ENCODE measurements at regions not wholly inside any gene's neighbourhood (a gene's known extent, or its start where the extent isn't known, plus 50 kb on each side); places are given as distances from the start of the nearest gene placed in this dataset.

- no peaks in the 10 kb centered on the region for H3K36me3 Mint-ChIP-seq
- no peaks in the 10 kb centered on the region for H3K4me1 Mint-ChIP-seq
Measured at GRCh38 chr5:3041001-3041400, 289.5 kb upstream of the IRX2 start.

GRCh38 chr5:3036041-3036788 is 284.7 kb upstream of the IRX2 start:
- no peaks in the 10 kb centered on the region for H3K4me1 Mint-ChIP-seq
- H3K27me3 Mint-ChIP-seq: no peaks in the 10 kb centered on the region
- H3K27ac Mint-ChIP-seq: no peak overlapping the region
- no peak for ATAC-seq (replicated peaks)
- no peak overlapping the region for H3K4me3 Mint-ChIP-seq
- peaks cover 6 to 11% of the 10 kb centered on the region in 2 donors for H3K9me3 Mint-ChIP-seq
- no peaks in the 10 kb centered on the region for H3K36me3 Mint-ChIP-seq
- no peak for DNase-seq

More at GRCh38 chr5:3041001-3041400, 289.5 kb upstream of the IRX2 start:
- Mint-ChIP-seq H3K9me3 (peaks cover 8 to 12% of the 10 kb centered on the region in 2 donors), H3K27me3 (no peaks in the 10 kb centered on the region), H3K27ac (no peak overlapping the region), H3K4me3 (no peak overlapping the region)
- ATAC-seq (replicated peaks): no peak
- no peak for DNase-seq

- no peak for ATAC-seq (replicated peaks)
- Mint-ChIP-seq H3K4me1 (no peaks in the 10 kb centered on the region), H3K4me3 (no peak overlapping the region), H3K27ac (no peak overlapping the region), H3K9me3 (peaks cover 12 to 16% of the 10 kb centered on the region in 2 donors), H3K36me3 (no peaks in the 10 kb centered on the region), H3K27me3 (no peaks in the 10 kb centered on the region)
- no peak for DNase-seq
Measured at GRCh38 chr5:3035452-3035851, 284.0 kb upstream of the IRX2 start.

- no peaks in the 10 kb centered on the region for H3K27me3 Mint-ChIP-seq
- H3K9me3 Mint-ChIP-seq: peaks cover 12 to 18% of the 10 kb centered on the region in 2 donors
- no peak overlapping the region for H3K4me3 Mint-ChIP-seq
- no peaks in the 10 kb centered on the region for H3K4me1 Mint-ChIP-seq
- DNase-seq: no peak
- no peak overlapping the region for H3K27ac Mint-ChIP-seq
- H3K36me3 Mint-ChIP-seq: no peaks in the 10 kb centered on the region
- no peak for ATAC-seq (replicated peaks)
Measured at GRCh38 chr5:3034881-3035280, 283.4 kb upstream of the IRX2 start.

GRCh38 chr5:3034449-3034848 is 283.0 kb upstream of the IRX2 start:
- ATAC-seq (replicated peaks) (no peak), DNase-seq (no peak)
- no peak overlapping the region for H3K4me3 Mint-ChIP-seq
- H3K27ac Mint-ChIP-seq: no peak overlapping the region
- H3K27me3 Mint-ChIP-seq: no peaks in the 10 kb centered on the region
- H3K4me1 Mint-ChIP-seq: no peaks in the 10 kb centered on the region
- H3K36me3 Mint-ChIP-seq: no peaks in the 10 kb centered on the region
- peaks cover 12 to 18% of the 10 kb centered on the region in 2 donors for H3K9me3 Mint-ChIP-seq

- no peaks in the 10 kb centered on the region for H3K27me3 Mint-ChIP-seq
- no peak overlapping the region for H3K4me3 Mint-ChIP-seq
- no peaks in the 10 kb centered on the region for H3K36me3 Mint-ChIP-seq
- peaks cover 12 to 20% of the 10 kb centered on the region in 2 donors for H3K9me3 Mint-ChIP-seq
- H3K27ac Mint-ChIP-seq: no peak overlapping the region
- DNase-seq (no peak), ATAC-seq (replicated peaks) (no peak)
- H3K4me1 Mint-ChIP-seq: no peaks in the 10 kb centered on the region
Measured at GRCh38 chr5:3033033-3033755, 281.7 kb upstream of the IRX2 start.

GRCh38 chr5:3032513-3032912 is 281.0 kb upstream of the IRX2 start:
- Mint-ChIP-seq H3K27me3 (no peaks in the 10 kb centered on the region), H3K9me3 (peaks cover 12 to 18% of the 10 kb centered on the region in 2 donors), H3K4me3 (no peak overlapping the region), H3K36me3 (no peaks in the 10 kb centered on the region), H3K4me1 (no peaks in the 10 kb centered on the region), H3K27ac (no peak overlapping the region)
- ATAC-seq (replicated peaks) (no peak), DNase-seq (no peak)

- H3K27ac Mint-ChIP-seq: no peak overlapping the region
- no peak overlapping the region for H3K4me3 Mint-ChIP-seq
- H3K36me3 Mint-ChIP-seq: no peaks in the 10 kb centered on the region
- H3K4me1 Mint-ChIP-seq: no peaks in the 10 kb centered on the region
- no peaks in the 10 kb centered on the region for H3K27me3 Mint-ChIP-seq
- DNase-seq: no peak
- H3K9me3 Mint-ChIP-seq: peaks cover 12 to 20% of the 10 kb centered on the region in 2 donors
- ATAC-seq (replicated peaks): no peak
Measured at GRCh38 chr5:3031733-3032378, 280.4 kb upstream of the IRX2 start.

- no peaks in the 10 kb centered on the region for H3K36me3 Mint-ChIP-seq
- no peaks in the 10 kb centered on the region for H3K4me1 Mint-ChIP-seq
- no peak for ATAC-seq (replicated peaks)
- peaks cover 8 to 21% of the 10 kb centered on the region in 2 donors for H3K9me3 Mint-ChIP-seq
- no peak for DNase-seq
- no peak overlapping the region for H3K27ac Mint-ChIP-seq
- H3K27me3 Mint-ChIP-seq: no peaks in the 10 kb centered on the region
- H3K4me3 Mint-ChIP-seq: no peak overlapping the region
Measured at GRCh38 chr5:3030511-3031165, 279.2 kb upstream of the IRX2 start.

GRCh38 chr5:3029396-3029795 is 277.9 kb upstream of the IRX2 start:
- ATAC-seq (replicated peaks) (no peak), DNase-seq (no peak)
- Mint-ChIP-seq H3K27ac (no peak overlapping the region), H3K36me3 (no peaks in the 10 kb centered on the region), H3K4me3 (no peak overlapping the region), H3K4me1 (no peaks in the 10 kb centered on the region), H3K9me3 (peaks cover 8 to 19% of the 10 kb centered on the region in 2 donors), H3K27me3 (no peaks in the 10 kb centered on the region)

- ATAC-seq (replicated peaks): no peak
- Mint-ChIP-seq H3K4me3 (no peak overlapping the region), H3K4me1 (no peaks in the 10 kb centered on the region), H3K27me3 (no peaks in the 10 kb centered on the region), H3K36me3 (no peaks in the 10 kb centered on the region), H3K9me3 (peaks cover 8 to 17% of the 10 kb centered on the region in 2 donors), H3K27ac (no peak overlapping the region)
- no peak for DNase-seq
Measured at GRCh38 chr5:3027866-3028635, 276.6 kb upstream of the IRX2 start.

GRCh38 chr5:3027185-3027865 is 275.8 kb upstream of the IRX2 start:
- ATAC-seq (replicated peaks): no peak
- no peak overlapping the region for H3K4me3 Mint-ChIP-seq
- no peaks in the 10 kb centered on the region for H3K4me1 Mint-ChIP-seq
- DNase-seq: no peak
- H3K27me3 Mint-ChIP-seq: no peaks in the 10 kb centered on the region
- no peak overlapping the region for H3K27ac Mint-ChIP-seq
- no peaks in the 10 kb centered on the region for H3K36me3 Mint-ChIP-seq
- H3K9me3 Mint-ChIP-seq: peaks cover 8 to 19% of the 10 kb centered on the region in 2 donors

- no peaks in the 10 kb centered on the region for H3K36me3 Mint-ChIP-seq
- H3K4me3 Mint-ChIP-seq: no peak overlapping the region
- no peaks in the 10 kb centered on the region for H3K27me3 Mint-ChIP-seq
- peaks cover 8 to 19% of the 10 kb centered on the region in 2 donors for H3K9me3 Mint-ChIP-seq
- no peaks in the 10 kb centered on the region for H3K4me1 Mint-ChIP-seq
- ATAC-seq (replicated peaks) (no peak), DNase-seq (no peak)
- no peak overlapping the region for H3K27ac Mint-ChIP-seq
Measured at GRCh38 chr5:3026651-3027050, 275.2 kb upstream of the IRX2 start.
